Loucy (cell line): ENCODE measurements at regions not wholly inside any gene's neighbourhood (a gene's known extent, or its start where the extent isn't known, plus 50 kb on each side); places are given as distances from the start of the nearest gene placed in this dataset.

ENCODE experiments used
- H2AFZ ChIP-seq: fragments of 200-600 bp; sonication (generic); 2 replicates; pipeline ENCODE4 v1.6.0; 2016; ENCODE audit warnings: antibody characterized with exemption, mild to moderate bottlenecking, low read length, moderate library complexity
- H3F3A ChIP-seq: fragments of 200-600 bp; 2 replicates; pipeline ENCODE4 v1.6.0; 2016; ENCODE audit warnings: antibody characterized with exemption, low read depth, mild to moderate bottlenecking
- H3K27me3 ChIP-seq: fragments of 200-600 bp; sonication (generic); 2 replicates; pipeline ENCODE4 v1.6.1; 2014; ENCODE audit warnings: low read length, mild to moderate bottlenecking; ENCODE audit not compliant: insufficient read depth, poor library complexity, severe bottlenecking
- H3K36me3 ChIP-seq: fragments of 200-600 bp; sonication (generic); 2 replicates; pipeline ENCODE4 v1.6.1; 2016; ENCODE audit warnings: low read length; ENCODE audit not compliant: insufficient read depth
- H3K4me1 ChIP-seq: fragments of 200-600 bp; sonication (generic); 2 replicates; pipeline ENCODE4 v1.5.1; 2014; ENCODE audit warnings: low read length, mild to moderate bottlenecking; ENCODE audit not compliant: insufficient read depth, poor library complexity, severe bottlenecking
- H3K4me2 ChIP-seq: fragments of 200-600 bp; sonication (generic); 2 replicates; pipeline ENCODE4 v1.6.0; 2014; ENCODE audit warnings: antibody characterized with exemption, low read length, low read depth, mild to moderate bottlenecking; ENCODE audit not compliant: poor library complexity, severe bottlenecking
- H3K4me3 ChIP-seq: fragments of 200-600 bp; sonication (generic); 2 replicates; pipeline ENCODE4 v1.5.1; 2014; ENCODE audit warnings: low read length, mild to moderate bottlenecking, mixed read lengths; ENCODE audit not compliant: poor library complexity, severe bottlenecking
- H3K79me2 ChIP-seq: fragments of 200-600 bp; sonication (generic); 2 replicates; pipeline ENCODE4 v1.6.1; 2014; ENCODE audit warnings: low read length; ENCODE audit not compliant: insufficient read depth
- H3K9ac ChIP-seq: fragments of 200-600 bp; sonication (generic); 2 replicates; pipeline ENCODE4 v1.6.0; 2014; ENCODE audit warnings: mild to moderate bottlenecking, low read depth, low read length, moderate library complexity; ENCODE audit not compliant: poor library complexity, severe bottlenecking
- H3K9me2 ChIP-seq: fragments of 200-600 bp; sonication (generic); replicated peaks from 2 replicates; pipeline ENCODE4 v1.6.1; 2016; ENCODE audit warnings: low read depth, low read length, mixed read lengths
- H3K9me3 ChIP-seq: fragments of 200-600 bp; sonication (generic); 2 replicates; pipeline ENCODE4 v1.6.1; 2014; ENCODE audit warnings: mild to moderate bottlenecking, antibody characterized with exemption, low read length, low read depth; ENCODE audit not compliant: insufficient read depth
- H4K20me1 ChIP-seq: fragments of 200-600 bp; sonication (generic); 2 replicates; pipeline ENCODE4 v1.6.0; 2014; ENCODE audit warnings: antibody characterized with exemption, low read length, mild to moderate bottlenecking; ENCODE audit not compliant: insufficient read depth, poor library complexity, severe bottlenecking
- EZH2phosphoT487 ChIP-seq: fragments of 200-600 bp; IDR thresholded peaks from 2 replicates; pipeline ENCODE4 v1.6.1; 2018; ENCODE audit warnings: antibody characterized with exemption, mild to moderate bottlenecking, moderate library complexity, borderline replicate concordance
- TF ChIP-seq, protein P1 (sequence below): fragments of 200-600 bp; sonication (generic); conservative IDR thresholded peaks from 2 replicates; pipeline ENCODE4 v1.5.1; 2014; ENCODE audit warnings: mild to moderate bottlenecking, antibody characterized with exemption, low read length

DNA sequence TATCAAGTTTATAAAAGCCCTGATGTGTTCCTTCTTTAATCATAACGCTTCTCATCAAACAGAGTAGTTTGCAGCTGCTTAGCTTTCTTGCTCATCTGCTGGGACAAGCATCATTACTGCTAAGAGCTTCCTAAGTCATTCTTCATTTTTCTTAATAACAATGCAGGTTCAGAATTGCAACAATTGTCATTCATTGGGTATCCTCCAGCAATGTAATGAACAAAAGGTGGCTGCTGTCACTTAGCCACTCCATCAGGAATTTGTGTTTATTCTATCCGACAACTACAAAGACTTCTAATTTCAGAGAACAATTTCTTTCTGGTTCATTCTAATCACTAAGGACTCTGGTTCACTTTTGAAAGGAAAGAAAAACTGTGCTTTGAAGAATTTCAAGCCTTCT lies 836.7 kb upstream of the CDH10 start:
- no peak overlapping the region for H3K4me3 ChIP-seq
- no peaks in the 10 kb centered on the region for H4K20me1 ChIP-seq
- H3F3A ChIP-seq: no peaks in the 10 kb centered on the region
- H3K9me2 ChIP-seq: no peaks in the 10 kb centered on the region
- TF ChIP-seq, protein P1, sequence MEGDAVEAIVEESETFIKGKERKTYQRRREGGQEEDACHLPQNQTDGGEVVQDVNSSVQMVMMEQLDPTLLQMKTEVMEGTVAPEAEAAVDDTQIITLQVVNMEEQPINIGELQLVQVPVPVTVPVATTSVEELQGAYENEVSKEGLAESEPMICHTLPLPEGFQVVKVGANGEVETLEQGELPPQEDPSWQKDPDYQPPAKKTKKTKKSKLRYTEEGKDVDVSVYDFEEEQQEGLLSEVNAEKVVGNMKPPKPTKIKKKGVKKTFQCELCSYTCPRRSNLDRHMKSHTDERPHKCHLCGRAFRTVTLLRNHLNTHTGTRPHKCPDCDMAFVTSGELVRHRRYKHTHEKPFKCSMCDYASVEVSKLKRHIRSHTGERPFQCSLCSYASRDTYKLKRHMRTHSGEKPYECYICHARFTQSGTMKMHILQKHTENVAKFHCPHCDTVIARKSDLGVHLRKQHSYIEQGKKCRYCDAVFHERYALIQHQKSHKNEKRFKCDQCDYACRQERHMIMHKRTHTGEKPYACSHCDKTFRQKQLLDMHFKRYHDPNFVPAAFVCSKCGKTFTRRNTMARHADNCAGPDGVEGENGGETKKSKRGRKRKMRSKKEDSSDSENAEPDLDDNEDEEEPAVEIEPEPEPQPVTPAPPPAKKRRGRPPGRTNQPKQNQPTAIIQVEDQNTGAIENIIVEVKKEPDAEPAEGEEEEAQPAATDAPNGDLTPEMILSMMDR: no peak
- TF ChIP-seq EZH2phosphoT487: no peak
- H2AFZ ChIP-seq: no peak overlapping the region
- H3K9ac ChIP-seq: no peak overlapping the region
- no peaks in the 10 kb centered on the region for H3K9me3 ChIP-seq
- no peaks in the 10 kb centered on the region for H3K36me3 ChIP-seq
- H3K4me1 ChIP-seq: no peaks in the 10 kb centered on the region
- no peaks in the 10 kb centered on the region for H3K79me2 ChIP-seq
- no peaks in the 10 kb centered on the region for H3K27me3 ChIP-seq
- no peak overlapping the region for H3K4me2 ChIP-seq

DNA sequence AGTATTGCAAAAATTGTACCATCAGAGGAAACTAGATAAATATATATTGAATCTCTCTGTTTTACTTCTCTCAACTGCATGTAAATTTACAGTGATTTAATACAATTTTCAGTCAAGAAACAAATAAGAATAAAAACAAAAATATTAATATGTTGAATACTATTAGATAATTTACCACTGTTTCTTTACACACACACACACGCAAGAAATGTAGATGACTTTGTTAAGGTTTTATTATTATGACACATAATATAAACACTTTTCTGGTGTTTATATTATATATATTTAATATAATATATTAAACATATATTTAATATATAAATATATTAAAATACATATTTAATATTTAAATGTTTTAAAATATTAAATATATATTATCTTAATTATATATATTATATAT lies 814.3 kb upstream of the CDH10 start:
- no peaks in the 10 kb centered on the region for H3F3A ChIP-seq
- H2AFZ ChIP-seq: no peak overlapping the region
- no peaks in the 10 kb centered on the region for H3K36me3 ChIP-seq
- H3K4me3 ChIP-seq: no peak overlapping the region
- no peak for TF ChIP-seq EZH2phosphoT487
- TF ChIP-seq, protein P1: no peak
- H3K9me3 ChIP-seq: no peaks in the 10 kb centered on the region
- H3K27me3 ChIP-seq: no peaks in the 10 kb centered on the region
- no peaks in the 10 kb centered on the region for H3K79me2 ChIP-seq
- no peak overlapping the region for H3K9ac ChIP-seq
- no peaks in the 10 kb centered on the region for H3K9me2 ChIP-seq
- H3K4me1 ChIP-seq: no peaks in the 10 kb centered on the region
- no peak overlapping the region for H3K4me2 ChIP-seq
- H4K20me1 ChIP-seq: no peaks in the 10 kb centered on the region

DNA sequence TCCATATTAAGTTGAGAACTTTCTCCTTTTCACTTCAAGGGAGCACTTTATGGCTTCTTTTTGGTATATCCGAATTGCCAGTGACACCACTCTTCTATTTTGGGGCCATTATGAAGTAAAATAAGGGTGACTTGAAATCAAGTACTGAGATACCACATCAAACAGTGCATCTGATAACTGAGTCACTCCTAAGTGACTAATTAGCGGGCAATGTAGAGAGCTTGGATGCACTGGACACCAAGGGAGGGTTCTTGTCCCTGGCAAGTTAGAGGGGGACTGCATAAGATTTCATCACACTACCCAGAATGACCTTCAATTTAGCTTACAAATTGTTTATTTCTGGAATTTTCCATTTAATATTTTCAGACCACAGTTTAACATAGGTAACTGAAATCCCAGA lies 813.9 kb upstream of the CDH10 start:
- Histone ChIP-seq H3K79me2 (no peaks in the 10 kb centered on the region), H3K9me2 (no peaks in the 10 kb centered on the region), H3K9ac (no peak overlapping the region), H2AFZ (no peak overlapping the region), H3K36me3 (no peaks in the 10 kb centered on the region), H3K4me3 (no peak overlapping the region), H3K27me3 (no peaks in the 10 kb centered on the region), H3K9me3 (no peaks in the 10 kb centered on the region), H3K4me2 (no peak overlapping the region), H3F3A (no peaks in the 10 kb centered on the region), H4K20me1 (no peaks in the 10 kb centered on the region), H3K4me1 (no peaks in the 10 kb centered on the region)
- no peak for TF ChIP-seq EZH2phosphoT487
- TF ChIP-seq, protein P1: no peak
